Ovary (tissue), 7 donors: ENCODE measurements at regions not wholly inside any gene's neighbourhood (a gene's known extent, or its start where the extent isn't known, plus 50 kb on each side); places are given as distances from the start of the nearest gene placed in this dataset.

Experiments used
- DNase-seq, 5 donors: peaks; one replicate each; pipeline ENCODE4 v3.0.0-alpha.2; 2019 to 2020
- H3K27ac ChIP-seq, 2 donors: fragments of 200-600 bp; one replicate each; pipeline versions ENCODE4 v1.5.1 to v1.8.0; 2019 to 2022
- H3K27me3 ChIP-seq: fragments of 200-600 bp; one replicate; pipeline ENCODE4 v1.8.0; 2022
- H3K36me3 ChIP-seq: fragments of 200-600 bp; sonication (generic); one replicate; pipeline ENCODE4 v1.5.1; 2019
- H3K4me1 ChIP-seq: one replicate; pipeline ENCODE4 v1.8.1; 2013; ENCODE audit warnings: mild to moderate bottlenecking, moderate library complexity; ENCODE audit not compliant: insufficient read depth
- H3K4me3 ChIP-seq: fragments of 200-600 bp; sonication (generic); one replicate; pipeline ENCODE4 v1.5.1; 2017
- H3K9me3 ChIP-seq, 2 donors: fragments of 200-600 bp in 1 of 2; sonication (generic) in 1 of 2; one replicate each; pipeline versions ENCODE4 v1.5.1 to v1.8.1; 2013 to 2019; ENCODE audit warnings: mild to moderate bottlenecking in 1 of 2, moderate library complexity in 1 of 2
- CTCF ChIP-seq, 3 donors: fragments of 450-650 bp in 2 of 3; fragments of 200-600 bp in 1 of 3; IDR thresholded peaks; one replicate each; pipeline versions ENCODE4 v1.5.1 to v1.8.0; 2016 to 2022; ENCODE audit warnings: antibody characterized with exemption in 3 of 3, mild to moderate bottlenecking in 1 of 3
- EP300 ChIP-seq: sonication (generic); formaldehyde crosslinking; IDR thresholded peaks from one replicate; pipeline ENCODE4 v1.6.1; 2017; ENCODE audit warnings: antibody characterized with exemption
- POLR2A ChIP-seq: fragments of 450-650 bp; IDR thresholded peaks from one replicate; pipeline ENCODE4 v1.6.1; 2017; ENCODE audit warnings: antibody characterized with exemption, mild to moderate bottlenecking, moderate library complexity
- WGBS, 3 donors: extraction: QIAGEN DNeasy Blood & Tissue Kit in 1 of 3; methylation state at CpG; one replicate each; pipeline versions ENCODE4 v1.1.5 to v1.1.7; 2013 to 2017; 5-methylcytosine and 5-hydroxymethylcytosine counted together
- intact Hi-C, 4 donors: fragments of 100-400 bp; cut with DNase I; formaldehyde crosslinking; loops; one replicate each; pipeline versions ENCODE4 v1.11.0 to v1.15.1; 2022 to 2023
- donor health status: DM: no; HTN: no; CAD: no; lungs with moderate emphysema.
- donor health status: DM: no; HTN: no; CAD: no.
- donor health status: Bipolar disorder and iron deficiency.
- donor health status: DM: no; HTN: no; CAD: no.
- donor health status: DM: yes; HTN: yes; CAD: no.

DNA sequence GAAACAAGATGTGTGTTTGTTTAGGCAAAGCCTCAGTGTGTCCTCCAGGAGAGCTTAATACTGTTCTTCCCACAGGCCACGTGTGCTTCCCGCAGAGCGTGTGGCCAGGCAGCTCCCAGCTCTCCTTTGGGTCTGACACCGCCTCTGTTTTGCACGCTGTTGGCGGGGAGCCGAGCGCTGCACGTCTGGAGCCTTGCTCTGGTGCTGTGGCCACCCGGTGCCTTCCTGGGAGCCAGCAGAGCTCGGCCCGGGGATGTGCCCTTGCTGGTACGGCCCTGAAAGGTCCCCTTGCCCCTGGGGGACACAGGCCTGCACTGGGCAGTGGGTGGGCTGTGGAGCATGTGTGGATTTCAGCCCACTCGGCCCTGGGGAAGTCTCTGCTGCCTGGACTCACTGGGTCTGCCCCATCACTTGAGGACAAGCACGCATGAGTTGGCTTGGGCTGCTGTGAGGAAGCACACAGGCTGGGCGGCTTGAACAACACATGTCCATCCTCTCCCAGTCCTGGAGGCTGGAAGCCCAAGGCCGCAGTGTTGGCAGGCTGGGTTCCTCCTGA lies 160.7 kb upstream of the HDAC4 start:
- Histone ChIP-seq H3K36me3 (no peaks in the 10 kb centered on the region), H3K9me3 (no peaks in the 10 kb centered on the region), H3K27ac (no peak overlapping the region), H3K4me3 (no peak overlapping the region), H3K27me3 (no peaks in the 10 kb centered on the region), H3K4me1 (no peaks in the 10 kb centered on the region)
- TF ChIP-seq EP300 (no peak), POLR2A (no peak), CTCF (IDR thresholded peaks at IDR 0.05) (no peak)
- peak; percentile 19 to 69 (median 44) for DNase-seq
- intact Hi-C loops, result no loop called here
- WGBS, 3 donors, result 53 to 60% (median 55%) methylated on average over 17 of the region's 17 CpGs

DNA sequence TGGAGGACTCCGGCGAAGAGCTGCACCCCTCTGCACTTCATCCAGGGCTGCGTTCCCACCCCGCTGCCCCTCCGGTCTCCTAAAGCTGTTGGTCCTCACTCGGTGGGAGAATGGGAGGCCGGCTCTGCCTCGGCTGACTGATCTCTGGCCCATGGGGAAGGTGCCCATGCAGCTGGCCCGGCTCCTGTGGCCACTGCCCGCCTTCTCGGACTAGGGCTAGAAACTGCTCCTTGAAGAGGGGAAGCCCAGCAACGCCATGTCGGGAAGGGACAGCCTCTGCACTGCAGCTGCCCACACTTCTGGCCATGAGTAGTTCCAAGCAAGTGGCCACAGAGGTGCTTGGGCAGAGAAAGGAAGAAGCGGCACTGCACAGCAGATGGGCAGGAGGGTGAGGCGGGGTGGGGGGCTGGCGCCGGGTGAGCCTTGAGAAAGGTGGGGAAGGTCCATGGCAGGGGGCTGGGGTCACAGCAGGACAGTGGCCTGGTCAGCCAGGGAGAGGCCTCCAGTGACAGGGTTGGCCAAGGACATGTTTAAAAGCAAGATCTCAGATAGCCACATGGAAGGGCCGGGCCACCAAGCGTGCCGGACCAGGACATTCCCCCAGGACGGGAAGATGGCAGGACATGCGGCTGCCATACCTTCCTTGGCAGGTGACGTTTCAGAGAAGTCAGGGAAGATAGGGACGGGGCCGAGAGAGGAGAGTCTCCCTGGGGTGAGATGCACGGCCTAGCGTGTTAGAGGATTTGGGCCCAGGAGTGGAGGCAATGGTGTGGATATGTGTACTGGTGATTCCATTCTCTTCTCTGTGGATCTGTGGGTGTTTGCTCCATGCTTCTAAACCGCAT lies 158.8 kb upstream of the HDAC4 start:
- whole genome bisulfite sequencing, 3 donors, result 92 to 94% (median 94%) methylated on average over 28 of the region's 28 CpGs
- no peak for DNase-seq
- TF ChIP-seq EP300 (no peak), CTCF (IDR thresholded peaks at IDR 0.05) (no peak), POLR2A (no peak)

GRCh38 chr2:239558661-239559060 lies 157.8 kb upstream of the HDAC4 start:
- intact Hi-C loops, result no loop called here
- Histone ChIP-seq H3K36me3 (no peaks in the 10 kb centered on the region), H3K27me3 (no peaks in the 10 kb centered on the region), H3K9me3 (no peaks in the 10 kb centered on the region), H3K27ac (no peak overlapping the region), H3K4me3 (no peak overlapping the region), H3K4me1 (no peaks in the 10 kb centered on the region)
- TF ChIP-seq CTCF (IDR thresholded peaks at IDR 0.05) (no peak), EP300 (no peak), POLR2A (no peak)
- DNase-seq, result no peak
- WGBS, 3 donors, result 66 to 84% (median 71%) methylated on average over 12 of the region's 12 CpGs

More for the DNA sequence above, 158.8 kb upstream of the HDAC4 start:
- Histone ChIP-seq H3K27me3 (no peaks in the 10 kb centered on the region), H3K4me1 (no peaks in the 10 kb centered on the region), H3K27ac (no peak overlapping the region), H3K36me3 (no peaks in the 10 kb centered on the region), H3K9me3 (no peaks in the 10 kb centered on the region), H3K4me3 (no peak overlapping the region)
- intact Hi-C loops, result no loop called here

GRCh38 chr2:239557516-239557915 lies 156.7 kb upstream of the HDAC4 start:
- Histone ChIP-seq H3K4me1 (no peaks in the 10 kb centered on the region), H3K27me3 (no peaks in the 10 kb centered on the region), H3K36me3 (no peaks in the 10 kb centered on the region), H3K27ac (no peak overlapping the region), H3K4me3 (no peak overlapping the region), H3K9me3 (no peaks in the 10 kb centered on the region)
- 73 to 81% (median 76%) methylated on average over 5 of the region's 5 CpGs for WGBS, 3 donors
- intact Hi-C loops, result no loop called here
- DNase-seq, result no peak
- TF ChIP-seq CTCF (IDR thresholded peaks at IDR 0.05), result no peak
- no peak for TF ChIP-seq EP300
- TF ChIP-seq POLR2A, result no peak
